ENCODE measurements at regions not wholly inside any gene's neighbourhood (a gene's known extent, or its start where the extent isn't known, plus 50 kb on each side); places are given as distances from the start of the nearest gene placed in this dataset.

DNA sequence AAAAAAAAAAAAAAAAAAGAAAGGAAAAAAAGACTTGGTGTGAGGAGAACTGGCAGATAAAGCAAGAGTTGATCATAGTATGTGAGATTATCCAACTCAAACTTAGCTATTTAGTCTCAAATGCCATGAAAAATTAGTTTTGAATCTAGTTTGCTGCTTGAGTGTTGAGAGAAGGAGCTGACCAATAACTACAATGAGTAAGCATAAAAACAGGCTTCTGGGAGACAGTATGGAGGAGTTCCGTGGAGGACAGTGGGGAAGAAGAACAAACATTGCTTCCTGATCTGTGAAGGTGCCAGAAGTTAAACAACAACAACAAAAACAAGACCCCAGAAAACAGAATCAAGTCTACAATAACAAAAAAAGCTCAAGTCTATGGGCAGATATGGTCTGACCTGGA lies 317.1 kb upstream of the POT1 start:
- TF ChIP-seq POLR2A (IDR thresholded peaks at IDR 0.05), result no peak
- TF ChIP-seq, protein P1, sequence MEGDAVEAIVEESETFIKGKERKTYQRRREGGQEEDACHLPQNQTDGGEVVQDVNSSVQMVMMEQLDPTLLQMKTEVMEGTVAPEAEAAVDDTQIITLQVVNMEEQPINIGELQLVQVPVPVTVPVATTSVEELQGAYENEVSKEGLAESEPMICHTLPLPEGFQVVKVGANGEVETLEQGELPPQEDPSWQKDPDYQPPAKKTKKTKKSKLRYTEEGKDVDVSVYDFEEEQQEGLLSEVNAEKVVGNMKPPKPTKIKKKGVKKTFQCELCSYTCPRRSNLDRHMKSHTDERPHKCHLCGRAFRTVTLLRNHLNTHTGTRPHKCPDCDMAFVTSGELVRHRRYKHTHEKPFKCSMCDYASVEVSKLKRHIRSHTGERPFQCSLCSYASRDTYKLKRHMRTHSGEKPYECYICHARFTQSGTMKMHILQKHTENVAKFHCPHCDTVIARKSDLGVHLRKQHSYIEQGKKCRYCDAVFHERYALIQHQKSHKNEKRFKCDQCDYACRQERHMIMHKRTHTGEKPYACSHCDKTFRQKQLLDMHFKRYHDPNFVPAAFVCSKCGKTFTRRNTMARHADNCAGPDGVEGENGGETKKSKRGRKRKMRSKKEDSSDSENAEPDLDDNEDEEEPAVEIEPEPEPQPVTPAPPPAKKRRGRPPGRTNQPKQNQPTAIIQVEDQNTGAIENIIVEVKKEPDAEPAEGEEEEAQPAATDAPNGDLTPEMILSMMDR (IDR thresholded peaks at IDR 0.05), result no peak

All from adrenal gland (tissue), 5 donors.